Kidney (tissue), 13 donors: ENCODE measurements at regions not wholly inside any gene's neighbourhood (a gene's known extent, or its start where the extent isn't known, plus 50 kb on each side); places are given as distances from the start of the nearest gene placed in this dataset.
A peak's percentile ranks its signal among the peaks of the same experiment; 100 is the strongest.

ENCODE experiments used
- DNase-seq, 5 donors: peaks; one replicate each; pipeline ENCODE4 v3.0.0-alpha.2; 2013 to 2020
- FAIRE-seq: peaks from 2 replicates; lab custom pipeline; 2012; peaks lifted over from hg19 to GRCh38; lab: Jason Lieb, UNC
- H3K27ac ChIP-seq, 2 donors: one replicate each; pipeline ENCODE4 v1.7.0; 2013; ENCODE audit warnings: low read depth in 2 of 2, low read length in 2 of 2, inconsistent platforms in 1 of 2
- H3K27me3 ChIP-seq: one replicate; pipeline ENCODE4 v1.7.1; 2013; ENCODE audit warnings: low read length, inconsistent platforms; ENCODE audit not compliant: control insufficient read depth, insufficient read depth
- H3K36me3 ChIP-seq, 3 donors: one replicate each; pipeline versions ENCODE4 v1.7.0 to v1.7.1; 2013; ENCODE audit warnings: low read length in 3 of 3, control low read depth in 1 of 3, inconsistent platforms in 1 of 3; ENCODE audit not compliant: insufficient read depth in 3 of 3, control insufficient read depth in 2 of 3
- H3K4me1 ChIP-seq, 3 donors: one replicate each; pipeline versions ENCODE4 v1.7.0 to v1.7.1; 2013; ENCODE audit warnings: low read length in 3 of 3, inconsistent platforms in 1 of 3, low read depth in 1 of 3; ENCODE audit not compliant: control insufficient read depth in 2 of 3, insufficient read depth in 2 of 3
- H3K4me3 ChIP-seq, 3 donors: one replicate each; pipeline versions ENCODE4 v1.7.0 to v1.8.1; 2013; ENCODE audit warnings: low read length in 3 of 3, control low read depth in 1 of 3, inconsistent platforms in 1 of 3
- H3K9ac ChIP-seq, 3 donors: one replicate each; pipeline versions ENCODE4 v1.7.0 to v1.7.1; 2013; ENCODE audit warnings: low read length in 3 of 3, control low read depth in 1 of 3, inconsistent platforms in 1 of 3
- H3K9me3 ChIP-seq, 3 donors: one replicate each; pipeline versions ENCODE4 v1.7.0 to v1.7.1; 2013; ENCODE audit warnings: low read length in 3 of 3, control low read depth in 1 of 3, inconsistent platforms in 1 of 3; ENCODE audit not compliant: control insufficient read depth in 2 of 3, insufficient read depth in 1 of 3
- intact Hi-C: fragments of 100-400 bp; cut with DNase I; formaldehyde crosslinking; loops from one replicate; pipeline ENCODE4 v1.11.1; 2022
- TF ChIP-seq, protein P1 (sequence below): IDR thresholded peaks from 3 replicates; pipeline ENCODE4 v1.5.1; 2012; ENCODE audit warnings: mild to moderate bottlenecking, moderate library complexity, borderline replicate concordance; ENCODE audit not compliant: insufficient read depth; ENCODE audit errors: extremely low read depth
- donor health status: control.
- donor health status: control.
- donor health status: control.
- donor health status: control.
- donor health status: control.
- donor health status: DM: yes; HTN: yes; CAD: no.
- donor health status: Normal renal cell carcinoma (clear cell type).

DNA sequence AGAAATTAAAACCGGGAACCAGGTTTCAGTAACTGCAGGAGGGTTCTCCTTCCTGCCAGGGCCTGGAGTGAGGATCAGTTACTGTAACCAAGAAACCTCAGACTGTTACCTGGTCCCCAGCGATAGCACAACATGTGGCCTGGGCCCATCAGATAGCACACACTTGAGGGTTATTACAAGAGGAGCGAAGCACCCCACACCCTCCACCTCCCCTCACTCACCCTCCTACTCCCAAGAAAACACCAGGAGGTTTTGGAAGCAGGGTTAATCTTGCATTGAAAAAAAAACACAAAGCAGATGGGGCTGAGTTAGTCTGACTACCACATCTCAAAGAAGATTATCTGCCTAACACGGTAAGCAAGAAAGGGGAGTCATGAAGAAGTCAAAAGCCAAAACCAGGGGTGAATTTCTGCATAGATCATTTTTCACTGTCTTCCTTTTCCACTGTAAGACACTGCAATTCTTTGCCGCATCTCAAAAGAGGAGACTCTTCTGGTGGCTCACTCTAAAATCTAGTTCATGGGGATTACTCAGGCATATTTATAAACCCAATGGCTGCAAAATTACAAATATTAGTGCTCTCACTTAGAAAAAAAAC is 75.9 kb upstream of the DOCK9 start:
- DNase-seq (peak in 3 of 5 donors; percentile 53 to 63 (median 62)), FAIRE-seq (no peak)
- Histone ChIP-seq H3K4me1 (no peaks in the 10 kb centered on the region), H3K27me3 (no peaks in the 10 kb centered on the region), H3K27ac (no peak overlapping the region), H3K9me3 (no peaks in the 10 kb centered on the region), H3K4me3 (no peak overlapping the region), H3K36me3 (no peaks in the 10 kb centered on the region), H3K9ac (no peak overlapping the region)
- intact Hi-C loops: no loop called here
- TF ChIP-seq, protein P1, sequence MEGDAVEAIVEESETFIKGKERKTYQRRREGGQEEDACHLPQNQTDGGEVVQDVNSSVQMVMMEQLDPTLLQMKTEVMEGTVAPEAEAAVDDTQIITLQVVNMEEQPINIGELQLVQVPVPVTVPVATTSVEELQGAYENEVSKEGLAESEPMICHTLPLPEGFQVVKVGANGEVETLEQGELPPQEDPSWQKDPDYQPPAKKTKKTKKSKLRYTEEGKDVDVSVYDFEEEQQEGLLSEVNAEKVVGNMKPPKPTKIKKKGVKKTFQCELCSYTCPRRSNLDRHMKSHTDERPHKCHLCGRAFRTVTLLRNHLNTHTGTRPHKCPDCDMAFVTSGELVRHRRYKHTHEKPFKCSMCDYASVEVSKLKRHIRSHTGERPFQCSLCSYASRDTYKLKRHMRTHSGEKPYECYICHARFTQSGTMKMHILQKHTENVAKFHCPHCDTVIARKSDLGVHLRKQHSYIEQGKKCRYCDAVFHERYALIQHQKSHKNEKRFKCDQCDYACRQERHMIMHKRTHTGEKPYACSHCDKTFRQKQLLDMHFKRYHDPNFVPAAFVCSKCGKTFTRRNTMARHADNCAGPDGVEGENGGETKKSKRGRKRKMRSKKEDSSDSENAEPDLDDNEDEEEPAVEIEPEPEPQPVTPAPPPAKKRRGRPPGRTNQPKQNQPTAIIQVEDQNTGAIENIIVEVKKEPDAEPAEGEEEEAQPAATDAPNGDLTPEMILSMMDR: no peak

DNA sequence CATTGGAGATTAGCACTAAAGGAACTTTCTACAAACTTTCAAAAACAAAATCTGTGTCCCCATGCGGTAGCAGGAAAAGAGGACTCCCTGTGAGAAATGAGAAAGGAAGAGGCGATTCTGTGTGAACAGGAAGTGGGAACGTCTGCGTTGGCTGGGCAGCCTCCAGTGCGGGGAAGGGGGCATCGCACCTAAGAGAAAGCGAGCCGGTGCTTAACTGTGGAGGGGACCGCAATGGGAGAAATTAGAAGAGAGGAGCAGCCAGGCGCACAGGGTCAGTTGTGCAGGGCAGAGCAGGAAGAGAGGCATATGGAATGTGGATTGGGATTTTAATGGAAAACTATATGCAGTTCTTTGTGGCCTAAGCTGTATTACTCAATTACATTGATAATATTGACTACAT is 77.4 kb upstream of the DOCK9 start:
- Histone ChIP-seq H3K4me1 (no peaks in the 10 kb centered on the region), H3K4me3 (no peak overlapping the region), H3K9ac (no peak overlapping the region), H3K27me3 (no peaks in the 10 kb centered on the region), H3K9me3 (no peaks in the 10 kb centered on the region), H3K36me3 (no peaks in the 10 kb centered on the region), H3K27ac (no peak overlapping the region)
- DNase-seq (peak in 1 of 5 donors; percentile 29), FAIRE-seq (no peak)
- TF ChIP-seq, protein P1: no peak
- intact Hi-C loops: no loop called here

- DNase-seq: peak in 2 of 5 donors; percentile 51 to 61
- Histone ChIP-seq H3K27ac (no peak overlapping the region), H3K27me3 (no peaks in the 10 kb centered on the region), H3K4me1 (no peaks in the 10 kb centered on the region), H3K9me3 (no peaks in the 10 kb centered on the region), H3K36me3 (no peaks in the 10 kb centered on the region), H3K9ac (no peak overlapping the region), H3K4me3 (no peak overlapping the region)
- FAIRE-seq: no peak
- TF ChIP-seq, protein P1: no peak
- intact Hi-C loops: no loop called here
Measured at GRCh38 chr13:99055735-99056134, 77.9 kb upstream of the DOCK9 start.
